ENCODE measurements at regions not wholly inside any gene's neighbourhood (a gene's known extent, or its start where the extent isn't known, plus 50 kb on each side); places are given as distances from the start of the nearest gene placed in this dataset.

- DNase-seq = peak; percentile 51
Observed at GRCh38 chr11:11789735-11790369, 51.9 kb upstream of the USP47 start.

GRCh38 chr11:11788063-11788710 lies 53.6 kb upstream of the USP47 start:
- no peak for DNase-seq

GRCh38 chr11:11787305-11788062 lies 54.3 kb upstream of the USP47 start:
- peak; percentile 80 for DNase-seq

GRCh38 chr11:11786771-11787170 lies 55.0 kb upstream of the USP47 start:
- no peak for DNase-seq

GRCh38 chr11:11786234-11786633 lies 55.5 kb upstream of the USP47 start:
- no peak for DNase-seq

GRCh38 chr11:11782532-11783110 lies 59.2 kb upstream of the USP47 start:
- no peak for DNase-seq

GRCh38 chr11:11780858-11781257 lies 60.9 kb upstream of the USP47 start:
- no peak for DNase-seq

GRCh38 chr11:11779975-11780374 lies 61.8 kb upstream of the USP47 start:
- DNase-seq = no peak

- no peak for DNase-seq
Observed at GRCh38 chr11:11777897-11778296, 63.9 kb upstream of the USP47 start.

GRCh38 chr11:11776714-11777113 lies 65.1 kb upstream of the USP47 start:
- no peak for DNase-seq

GRCh38 chr11:11774928-11775327 lies 66.8 kb upstream of the USP47 start:
- DNase-seq = no peak

GRCh38 chr11:11772865-11773515 lies 68.8 kb upstream of the USP47 start:
- DNase-seq = no peak

GRCh38 chr11:11770921-11771486 lies 70.8 kb upstream of the USP47 start:
- DNase-seq = no peak

GRCh38 chr11:11770296-11770695 lies 71.5 kb upstream of the USP47 start:
- DNase-seq = no peak

- DNase-seq = no peak
Observed at GRCh38 chr11:11769782-11770181, 72.0 kb upstream of the USP47 start.

- no peak for DNase-seq
Observed at GRCh38 chr11:11769362-11769761, 72.4 kb upstream of the USP47 start.

- DNase-seq = no peak
Observed at GRCh38 chr11:11764423-11764803, 77.4 kb upstream of the USP47 start.

GRCh38 chr11:11763796-11764422 lies 77.9 kb upstream of the USP47 start:
- DNase-seq = no peak

- no peak for DNase-seq
Observed at GRCh38 chr11:11760838-11761237, 80.9 kb upstream of the USP47 start.

- DNase-seq = no peak
Observed at GRCh38 chr11:11758603-11759196, 83.1 kb upstream of the USP47 start.

- DNase-seq = no peak
Observed at GRCh38 chr11:11757909-11758308, 83.9 kb upstream of the USP47 start.

GRCh38 chr11:11756718-11757117 lies 85.1 kb upstream of the USP47 start:
- DNase-seq = no peak

Measured in OCI-M1 (cell line).